ENCODE measurements at regions not wholly inside any gene's neighbourhood (a gene's known extent, or its start where the extent isn't known, plus 50 kb on each side); places are given as distances from the start of the nearest gene placed in this dataset.

- dilution Hi-C loops (cut with HindIII; ENCODE audit: low sequenced_read_pairs, unreplicated experiment) = no loop called here
- ATAC-seq (ENCODE audit: low read depth) = no peak
- Histone ChIP-seq H4K5ac (ENCODE audit: low read depth, low read length) (no peak overlapping the region), H3K27ac (ENCODE audit: insufficient read depth, low read length) (no peak overlapping the region), H3K9ac (ENCODE audit: low read depth, low read length) (no peak overlapping the region), H2AK5ac (ENCODE audit: low read depth, low read length) (no peak overlapping the region), H3K9me3 (ENCODE audit: control insufficient read depth, insufficient read depth, low read length) (no peaks in the 10 kb centered on the region), H4K91ac (ENCODE audit: insufficient read depth, low read depth, low read length) (no peak overlapping the region), H3K23ac (ENCODE audit: low read depth, low read length) (no peak overlapping the region), H4K8ac (ENCODE audit: low read depth in 2 of 2, low read length in 2 of 2) (no peak overlapping the region), H2AK9ac (replicated peaks; ENCODE audit: low read depth, low read length, poor library complexity) (no peak overlapping the region), H2BK5ac (ENCODE audit: low read depth, low read length, poor library complexity, severe bottlenecking) (no peak overlapping the region), H3K4ac (ENCODE audit: low read depth, low read length) (no peak overlapping the region), H3K36me3 (ENCODE audit: control insufficient read depth, insufficient read depth, low read length) (no peaks in the 10 kb centered on the region), H3K18ac (ENCODE audit: low read depth, low read length) (no peak overlapping the region), H2BK20ac (ENCODE audit: low read depth, low read length) (no peak overlapping the region), H2BK15ac (ENCODE audit: low read depth, low read length) (no peak overlapping the region), H4K20me1 (ENCODE audit: insufficient read depth, low read length) (no peaks in the 10 kb centered on the region), H2BK120ac (ENCODE audit: low read depth, low read length) (no peak overlapping the region), H3K14ac (replicated peaks; ENCODE audit: low read depth, low read length) (no peak overlapping the region), H3K4me3 (ENCODE audit: insufficient read depth, low read depth, low read length) (no peak overlapping the region), H3K79me1 (ENCODE audit: low read depth in 1 of 2, low read length in 2 of 2) (no peaks in the 10 kb centered on the region), H3K27me3 (ENCODE audit: control insufficient read depth, insufficient read depth, low read length) (no peaks in the 10 kb centered on the region; the same call in none of the 2 replicates), H3K56ac (ENCODE audit: extremely low read depth, insufficient read depth, low read length) (no peak overlapping the region), H2AFZ (replicated peaks; ENCODE audit: low read length, poor library complexity) (no peak overlapping the region), H3K4me1 (ENCODE audit: control insufficient read depth, insufficient read depth, low read length) (no peaks in the 10 kb centered on the region), H3K4me2 (ENCODE audit: low read depth, low read length) (no peak overlapping the region), H3K9me1 (ENCODE audit: insufficient read depth, low read length) (no peaks in the 10 kb centered on the region)
- intact Hi-C loops (cut with micrococcal nuclease) = no loop called here
- no CpG with 5 or more reads among the region's 2 CpGs for WGBS, 2 experiments (ENCODE audit: extremely low coverage in 2 of 2, insufficient read length in 1 of 2)
- in situ Hi-C loops (cut with MboI; ENCODE audit: low sequenced_read_pairs) = no loop called here
- BruUV-seq (replicated peaks) = no TSS peak
- ChIA-PET CTCF (no interaction called here), POLR2A (ENCODE audit: unreplicated experiment) (no interaction called here)
- TF ChIP-seq CHD1 (IDR thresholded peaks at IDR 0.05; ENCODE audit: low read depth, low read length) (no peak), CEBPB (IDR thresholded peaks at IDR 0.05; ENCODE audit: low read depth, low read length) (no peak)
- no peak for DNase-seq
Measured at GRCh38 chr7:26590709-26591108, 273.7 kb downstream of the SKAP2 start.
